GM18951 (cell line): ENCODE measurements at regions not wholly inside any gene's neighbourhood (a gene's known extent, or its start where the extent isn't known, plus 50 kb on each side); places are given as distances from the start of the nearest gene placed in this dataset.
"Not testable (repeated sequence)": the region's sequence is repeated elsewhere in the genome, so short reads cannot be mapped to it uniquely, and the experiment has no call there.

Experiments used
- POLR2A ChIP-seq: IDR thresholded peaks from 4 replicates; pipeline ENCODE4 v1.6.1; 2011; ENCODE audit warnings: mild to moderate bottlenecking; ENCODE audit not compliant: insufficient read length, insufficient read depth; ENCODE audit errors: extremely low read depth
- in situ Hi-C: fragments of 300-500 bp; cut with MboI; formaldehyde crosslinking; loops from one replicate; pipeline ENCODE4 v1.12.0; 2022; ENCODE audit warnings: low sequenced_read_pairs, mixed read lengths, inconsistent platforms; ENCODE audit not compliant: unreplicated experiment

DNA sequence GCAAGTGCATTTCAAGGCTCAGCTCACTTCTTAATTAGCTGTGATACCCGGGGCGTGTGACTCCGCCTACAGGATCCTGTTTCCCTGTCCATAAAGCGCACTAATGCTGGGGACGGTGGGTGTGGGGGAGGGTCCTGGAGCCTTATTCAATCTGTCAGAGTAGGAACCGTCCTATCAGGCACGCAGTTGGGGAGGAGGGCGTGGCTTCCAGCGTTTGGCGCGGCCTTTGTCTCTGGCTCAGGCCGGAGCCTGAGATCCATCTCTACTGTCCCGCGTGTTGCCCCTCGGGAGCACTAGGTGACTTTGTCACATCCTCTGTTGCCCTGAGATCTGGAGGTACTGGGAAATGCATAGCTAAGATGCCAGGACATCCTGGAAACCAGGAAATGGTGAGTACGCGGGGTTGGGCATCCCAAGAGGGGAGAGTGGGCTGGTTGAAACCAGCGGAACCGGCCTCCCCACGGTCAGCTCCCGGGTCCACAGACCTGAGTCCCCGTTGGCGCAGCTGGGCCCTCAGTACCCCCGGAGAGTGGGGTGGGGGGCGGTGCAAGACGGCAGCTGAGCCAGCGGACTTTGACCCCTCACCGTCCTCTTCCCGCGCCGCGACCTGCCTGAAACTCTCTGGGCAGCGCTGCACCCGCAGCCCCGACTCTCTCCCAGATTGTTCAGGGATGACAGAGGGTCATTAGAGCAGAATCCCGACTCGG, 104.4 kb upstream of the ZNF92 start:
- in situ Hi-C loops: no loop called here

DNA sequence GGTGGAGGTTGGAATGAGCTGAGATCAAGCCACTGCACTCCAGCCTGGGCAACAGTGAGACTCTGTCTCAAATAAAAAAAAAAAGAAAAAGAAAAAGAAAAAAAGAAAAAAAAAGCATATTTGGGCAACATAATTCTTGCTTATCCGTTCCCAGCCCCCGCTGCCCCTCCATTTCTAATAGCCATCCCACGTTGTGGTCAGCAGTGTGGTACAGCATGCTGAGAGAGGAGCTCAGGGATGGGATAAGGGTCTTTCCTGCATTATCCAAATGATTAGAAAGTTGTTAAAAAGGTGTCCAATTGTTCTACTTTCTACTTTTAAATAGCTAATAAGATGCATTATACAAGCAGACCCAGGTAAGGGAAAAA, 104.9 kb upstream of the ZNF92 start:
- in situ Hi-C loops: no loop called here
- TF ChIP-seq POLR2A: no peak

More for the DNA sequence above, 104.4 kb upstream of the ZNF92 start:
- peak; percentile 61 for TF ChIP-seq POLR2A

DNA sequence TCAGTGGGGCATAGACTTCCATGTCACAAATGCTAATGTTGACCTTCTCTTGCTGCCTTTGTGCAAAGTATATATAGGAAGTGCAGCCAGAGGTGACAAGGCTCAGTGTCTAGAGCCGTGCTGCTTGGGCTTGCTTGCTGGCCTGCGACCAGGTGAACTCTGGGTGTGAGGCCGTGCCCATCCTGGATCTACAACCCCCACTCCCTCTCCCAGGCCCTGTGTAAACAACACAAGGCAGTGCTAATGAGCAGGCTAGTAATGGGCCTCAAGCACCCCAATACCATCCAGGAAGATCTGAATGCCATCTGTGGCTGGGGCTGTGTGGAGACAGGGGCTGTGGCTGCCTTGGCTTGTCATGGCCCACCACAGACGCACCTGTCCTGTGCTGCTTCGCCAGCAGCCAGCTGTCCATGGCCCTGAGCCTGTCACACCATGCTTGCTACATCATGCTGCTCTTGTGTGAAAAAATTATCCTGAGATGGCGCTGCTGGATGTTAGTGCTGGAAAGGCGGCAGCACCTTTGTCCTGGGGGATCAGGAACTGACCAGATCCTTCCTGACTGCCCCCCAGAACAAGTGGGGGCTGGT, 107.6 kb upstream of the ZNF92 start:
- no peak for TF ChIP-seq POLR2A
- in situ Hi-C loops: no loop called here

DNA sequence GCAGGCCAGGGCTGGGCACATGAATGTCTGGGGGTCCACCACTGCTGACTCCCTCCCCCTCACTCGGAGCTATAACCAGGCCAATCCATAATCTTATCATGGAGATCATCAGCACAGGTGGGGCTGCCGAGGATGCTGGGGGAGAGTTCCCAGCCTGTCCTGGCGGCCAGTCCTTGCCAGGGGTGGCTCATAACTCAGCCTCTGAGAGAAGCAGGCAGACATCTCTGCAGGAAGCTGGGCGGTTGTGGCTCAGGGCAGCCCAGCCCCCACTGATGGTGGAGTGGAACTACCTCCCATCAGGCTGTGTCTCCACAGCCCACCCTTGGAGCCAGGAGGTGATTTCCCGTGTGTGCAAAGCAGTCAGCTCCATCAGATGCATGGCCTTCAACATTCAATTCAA, 109.4 kb upstream of the ZNF92 start:
- TF ChIP-seq POLR2A: no peak
- in situ Hi-C loops: no loop called here

GRCh38 chr7:65260673-65261072, 113.0 kb upstream of the ZNF92 start:
- in situ Hi-C loops: not testable (repeated sequence)

GRCh38 chr7:65259864-65260525, 113.7 kb upstream of the ZNF92 start:
- in situ Hi-C loops: not testable (repeated sequence)

- in situ Hi-C loops: no loop called here
These were observed 119.6 kb upstream of the ZNF92 start for GRCh38 chr7:65254061-65254460.

GRCh38 chr7:65251851-65252620, 121.6 kb upstream of the ZNF92 start:
- no peak for TF ChIP-seq POLR2A
- in situ Hi-C loops: no loop called here

More at GRCh38 chr7:65254061-65254460, 119.6 kb upstream of the ZNF92 start:
- no peak for TF ChIP-seq POLR2A

- TF ChIP-seq POLR2A: no peak
These were observed 122.8 kb upstream of the ZNF92 start for GRCh38 chr7:65250697-65251395.

DNA sequence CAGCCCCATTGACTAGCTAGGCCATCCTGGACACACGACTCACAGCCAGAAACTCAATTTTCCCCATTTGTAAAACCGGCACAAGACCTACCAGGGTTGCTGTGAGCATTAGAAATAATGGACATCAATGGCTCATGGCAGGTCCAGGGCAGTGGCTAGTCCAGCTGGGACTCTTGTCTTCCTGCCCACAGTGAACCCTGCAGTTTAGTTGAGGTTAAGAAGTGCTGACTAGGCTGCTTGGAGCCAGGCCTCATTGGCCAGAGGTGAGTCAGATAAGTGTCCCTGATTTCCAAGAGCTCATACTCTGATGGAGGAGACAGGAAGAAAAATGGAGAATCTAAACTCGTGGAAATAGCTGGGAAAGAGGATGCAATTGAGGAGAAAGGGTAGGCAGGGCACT, 123.4 kb upstream of the ZNF92 start:
- in situ Hi-C loops: no loop called here

More at GRCh38 chr7:65250697-65251395, 122.8 kb upstream of the ZNF92 start:
- in situ Hi-C loops: no loop called here

DNA sequence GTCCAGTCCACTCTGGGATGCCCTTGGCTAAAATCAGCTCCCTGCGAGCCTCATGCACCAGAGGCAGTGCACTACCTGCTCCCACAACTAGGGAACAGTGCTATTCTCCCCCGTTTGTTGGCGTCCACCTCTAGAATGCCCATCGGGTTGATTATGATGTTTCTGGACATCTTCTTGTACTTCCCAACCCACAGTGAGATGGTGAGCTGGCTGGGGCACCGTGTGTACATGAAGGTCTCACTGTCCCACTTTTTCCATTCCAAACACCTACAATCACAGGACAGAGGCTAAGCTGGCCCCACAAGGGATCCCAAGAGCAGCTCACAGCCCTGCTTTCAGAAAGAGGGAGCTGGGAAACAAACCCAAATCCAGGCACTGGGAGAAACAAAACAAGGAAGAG, 126.2 kb upstream of the ZNF92 start:
- TF ChIP-seq POLR2A: no peak
- in situ Hi-C loops: no loop called here

More for the DNA sequence above, 123.4 kb upstream of the ZNF92 start:
- no peak for TF ChIP-seq POLR2A

DNA sequence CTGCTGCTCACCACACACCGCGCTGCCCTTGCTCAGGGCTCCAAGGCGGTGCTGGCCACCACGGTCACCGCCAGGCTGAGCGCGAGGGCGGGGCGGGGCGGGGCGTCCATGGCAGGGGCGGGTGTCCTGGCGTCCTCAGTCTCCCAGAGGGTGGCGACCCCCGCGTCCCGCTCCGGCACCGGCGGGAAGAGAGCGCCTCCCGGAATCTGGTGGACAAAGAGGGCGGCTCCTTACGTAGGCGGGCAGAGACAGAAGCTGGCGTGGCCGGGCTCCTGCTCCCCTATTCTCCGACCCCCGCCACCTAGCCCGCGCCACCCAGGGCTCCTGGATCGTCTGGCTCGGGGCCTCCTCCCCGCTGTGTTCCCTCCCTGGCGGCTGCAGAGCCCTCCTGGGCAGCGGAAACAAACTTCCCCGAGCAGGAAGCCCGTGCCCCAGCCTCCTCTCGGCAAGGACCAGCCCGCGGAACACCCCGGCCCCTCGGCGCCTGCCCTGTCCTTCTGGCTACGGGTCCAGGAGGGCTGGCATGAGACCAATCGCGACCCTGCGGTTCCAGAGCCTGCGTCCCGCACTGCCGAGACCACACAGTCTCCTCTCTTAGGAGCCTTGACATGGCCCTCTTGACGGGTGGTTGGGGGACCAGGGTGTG, 133.8 kb upstream of the ZNF92 start:
- no peak for TF ChIP-seq POLR2A
- in situ Hi-C loops: no loop called here

- TF ChIP-seq POLR2A: no peak
- in situ Hi-C loops: no loop called here
These were observed 134.3 kb upstream of the ZNF92 start for GRCh38 chr7:65239324-65239706.

DNA sequence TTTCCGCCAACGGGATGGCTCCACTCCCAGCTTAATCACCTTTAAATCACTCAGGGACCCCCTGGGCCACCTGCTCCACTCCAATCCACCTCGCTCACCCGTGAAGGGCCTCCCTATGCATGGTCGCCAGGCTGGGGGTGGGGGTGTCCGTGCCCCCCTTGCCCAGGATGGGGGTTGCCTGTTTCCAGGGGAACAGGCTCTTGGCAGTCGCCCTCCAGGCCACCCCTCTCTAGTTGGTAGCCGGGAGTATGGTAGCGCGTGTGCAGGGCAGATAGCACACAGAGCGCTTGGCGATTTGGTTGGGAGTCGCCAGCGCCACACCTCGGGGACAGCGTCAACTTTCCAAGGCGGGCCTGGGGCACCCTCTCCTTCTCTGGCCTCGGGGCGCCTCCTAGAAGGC, 134.9 kb upstream of the ZNF92 start:
- TF ChIP-seq POLR2A: no peak
- in situ Hi-C loops: no loop called here
